ENCODE measurements at regions not wholly inside any gene's neighbourhood (a gene's known extent, or its start where the extent isn't known, plus 50 kb on each side); places are given as distances from the start of the nearest gene placed in this dataset.

GRCh38 chr6:150791717-150792116 lies 73.8 kb upstream of the MTHFD1L start:
- H3K9me3 ChIP-seq (ENCODE audit: insufficient read depth in 2 of 2, low read depth in 1 of 2, low read length in 1 of 2): no peaks in the 10 kb centered on the region
- no peak overlapping the region for H3K9ac ChIP-seq (replicated peaks in 1 of 4; ENCODE audit: extremely low read depth in 1 of 4, low read depth in 3 of 4, low read length in 3 of 4)
- ChIA-PET POLR2A (ENCODE audit: partially characterized antibody) (no interaction called here), CTCF (ENCODE audit: partially characterized antibody) (interaction anchor here (1.2 kb wide), 1 partner anchor 23 kb away, joined by 3 read pairs; no protein-coding TSS in a partner anchor)
- H3K79me1 ChIP-seq (ENCODE audit: low read depth, low read length): no peaks in the 10 kb centered on the region
- H3K4me3 ChIP-seq (ENCODE audit: extremely low read depth in 1 of 4, insufficient read depth in 2 of 4, low read depth in 3 of 4, low read length in 4 of 4): no peak overlapping the region
- no peak overlapping the region for H2AK5ac ChIP-seq (ENCODE audit: low read depth, low read length)
- no peak overlapping the region for H3K4ac ChIP-seq (replicated peaks; ENCODE audit: insufficient read length, low read depth, low read length)
- TF ChIP-seq POLR2AphosphoS5 (IDR thresholded peaks at IDR 0.05; ENCODE audit: low read depth, low read length): no peak
- TF ChIP-seq KDM1A (IDR thresholded peaks at IDR 0.05; ENCODE audit: borderline replicate concordance, low read length): no peak
- no peak for TF ChIP-seq CTBP2 (IDR thresholded peaks at IDR 0.05; ENCODE audit: borderline replicate concordance, insufficient read depth, insufficient read length, low read length)
- no peak for TF ChIP-seq SUZ12 (IDR thresholded peaks at IDR 0.05; ENCODE audit: low read length)
- no peak for TF ChIP-seq MAX (IDR thresholded peaks at IDR 0.05)
- no peak for TF ChIP-seq ATF3 (IDR thresholded peaks at IDR 0.05; ENCODE audit: insufficient read depth, low read depth, low read length)
- H3K23ac ChIP-seq (ENCODE audit: insufficient read length): no peak overlapping the region
- H2BK12ac ChIP-seq (ENCODE audit: low read depth, low read length): no peak overlapping the region
- no peak overlapping the region for H4K5ac ChIP-seq (ENCODE audit: insufficient read length, low read depth, low read length)
- no peak overlapping the region for H3K4me2 ChIP-seq (ENCODE audit: insufficient read depth in 1 of 2, low read depth in 2 of 2, low read length in 2 of 2)
- H3K27ac ChIP-seq (ENCODE audit: low read depth, low read length): no peak overlapping the region
- no peaks in the 10 kb centered on the region for H3K79me2 ChIP-seq (ENCODE audit: control insufficient read depth in 1 of 2, insufficient read depth in 2 of 2, low read length in 2 of 2)
- no peak overlapping the region for H2BK120ac ChIP-seq (replicated peaks; ENCODE audit: low read depth, low read length)
- no peak overlapping the region for H2BK20ac ChIP-seq (ENCODE audit: low read length)
- H3K23me2 ChIP-seq (ENCODE audit: low read depth, low read length): no peaks in the 10 kb centered on the region
- H4K8ac ChIP-seq (ENCODE audit: extremely low read depth, insufficient read depth, low read length): no peak overlapping the region
- H3K4me1 ChIP-seq (replicated peaks in 1 of 4; ENCODE audit: control insufficient read depth in 3 of 4, insufficient read depth in 4 of 4, low read length in 3 of 4): no peaks in the 10 kb centered on the region
- no peak overlapping the region for H3K14ac ChIP-seq (ENCODE audit: insufficient read length)
- H4K91ac ChIP-seq (replicated peaks; ENCODE audit: insufficient read length, low read length): no peak overlapping the region
- FAIRE-seq (no peak), DNase-seq (ENCODE audit: low read depth in 1 of 2, low spot score in 2 of 2) (no peak)
- H3K18ac ChIP-seq (ENCODE audit: extremely low read depth, low read length): no peak overlapping the region
- H2AFZ ChIP-seq (ENCODE audit: low read length): no peak overlapping the region
- no peak overlapping the region for H3K56ac ChIP-seq (replicated peaks; ENCODE audit: insufficient read length, low read depth, low read length)
- H2BK15ac ChIP-seq (ENCODE audit: low read length): no peak overlapping the region
- 86% methylated on average over 1 of the region's 1 CpG; no CpG with 5 or more reads in 1 of the 2 experiments for WGBS, 2 experiments (ENCODE audit: extremely low coverage in 1 of 2, insufficient coverage in 1 of 2, insufficient read length in 1 of 2, insufficient replicate concordance in 2 of 2, low coverage in 1 of 2, low lambda C conversion rate in 2 of 2, missing lambda C conversion rate in 1 of 2)
- H2BK5ac ChIP-seq (ENCODE audit: low read depth, low read length): no peak overlapping the region
- no peaks in the 10 kb centered on the region for H3K36me3 ChIP-seq (ENCODE audit: control insufficient read depth in 2 of 4, insufficient read depth in 4 of 4, low read length in 3 of 4)
- no peaks in the 10 kb centered on the region for H4K20me1 ChIP-seq (replicated peaks in 1 of 2; ENCODE audit: control insufficient read depth in 1 of 2, insufficient read depth in 2 of 2, low read length in 2 of 2)
- H3K27me3 ChIP-seq (replicated peaks in 1 of 4; ENCODE audit: control insufficient read depth in 3 of 4, extremely low read depth in 1 of 4, insufficient read depth in 3 of 4, low read length in 3 of 4): no peaks in the 10 kb centered on the region

Measured in H1 (cell line).